Esophagus muscularis mucosa (tissue), 4 donors: ENCODE measurements at regions not wholly inside any gene's neighbourhood (a gene's known extent, or its start where the extent isn't known, plus 50 kb on each side); places are given as distances from the start of the nearest gene placed in this dataset.

Source experiments
- DNase-seq: peaks from one replicate; pipeline ENCODE4 v3.0.0-alpha.2; 2017; ENCODE audit errors: extremely low spot score
- H3K27ac ChIP-seq, 4 donors: fragments of 200-600 bp; sonication (generic); replicated peaks in 1 of 4; 1 replicate in 3 of 4; 2 replicates in 1 of 4; pipeline ENCODE4 v1.5.1; 2016 to 2019; ENCODE audit warnings: mild to moderate bottlenecking in 1 of 4
- H3K27me3 ChIP-seq, 4 donors: fragments of 200-600 bp; sonication (generic); one replicate each; pipeline versions ENCODE4 v1.5.1 to v1.6.0; 2016 to 2019
- H3K36me3 ChIP-seq, 4 donors: fragments of 200-600 bp; sonication (generic); one replicate each; pipeline ENCODE4 v1.5.1; 2016 to 2019
- H3K4me1 ChIP-seq, 4 donors: fragments of 200-600 bp; sonication (generic); one replicate each; pipeline ENCODE4 v1.5.1; 2016 to 2019
- H3K4me3 ChIP-seq, 4 donors: fragments of 200-600 bp; sonication (generic); 1 replicate in 2 of 4; 2 replicates in 2 of 4; pipeline ENCODE4 v1.5.1; 2016 to 2019; ENCODE audit warnings: mild to moderate bottlenecking in 4 of 4, moderate library complexity in 1 of 4
- H3K9me3 ChIP-seq, 4 donors: fragments of 200-600 bp; sonication (generic); 1 replicate in 3 of 4; 2 replicates in 1 of 4; pipeline ENCODE4 v1.5.1; 2016 to 2019
- CTCF ChIP-seq, 3 experiments: fragments of 200-600 bp in 2 of 3; fragments of 450-650 bp in 1 of 3; sonication (generic) in 2 of 3; IDR thresholded peaks; one replicate each; pipeline ENCODE4 v1.5.1; 2017 to 2019; ENCODE audit warnings: antibody characterized with exemption in 3 of 3, mild to moderate bottlenecking in 2 of 3, moderate library complexity in 1 of 3
- EP300 ChIP-seq: sonication (generic); formaldehyde crosslinking; IDR thresholded peaks from one replicate; pipeline ENCODE4 v1.6.1; 2017; ENCODE audit warnings: antibody characterized with exemption
- POLR2A ChIP-seq: fragments of 450-650 bp; IDR thresholded peaks from one replicate; pipeline ENCODE4 v1.6.1; 2017; ENCODE audit warnings: antibody characterized with exemption, moderate library complexity, mild to moderate bottlenecking, low read depth
- POLR2AphosphoS5 ChIP-seq, 2 donors: sonication (generic); formaldehyde crosslinking; IDR thresholded peaks; one replicate each; pipeline ENCODE4 v1.6.1; 2017; ENCODE audit warnings: antibody characterized with exemption in 2 of 2
- WGBS: methylation state at CpG from one replicate; pipeline ENCODE4 v1.1.5; 2018; 5-methylcytosine and 5-hydroxymethylcytosine counted together
- intact Hi-C: fragments of 100-400 bp; cut with DNase I; formaldehyde crosslinking; loops from one replicate; pipeline ENCODE4 v1.15.1; 2023

DNA sequence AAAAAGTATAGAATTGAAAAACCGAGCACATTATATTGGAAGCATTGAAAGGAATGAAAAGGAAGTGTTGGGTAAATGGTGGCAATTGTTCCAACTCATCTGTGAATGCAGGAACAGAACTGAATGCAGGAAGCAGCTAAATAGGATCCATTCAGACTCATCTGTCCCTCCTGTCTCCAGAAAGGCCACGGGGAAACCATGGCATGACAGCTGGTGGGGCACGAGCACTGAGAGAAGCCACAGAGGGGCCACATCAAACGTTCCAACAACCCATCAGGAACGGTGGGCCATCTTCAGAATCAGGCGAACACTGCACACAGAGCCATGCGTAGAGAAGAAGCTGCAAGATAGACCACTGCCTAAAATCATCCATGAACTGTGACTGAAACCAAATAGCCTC, 138.5 kb upstream of the SLC35G4 start:
- no peak for DNase-seq
- Histone ChIP-seq H3K4me3 (no peak overlapping the region), H3K27ac (no peak overlapping the region), H3K4me1 (no peaks in the 10 kb centered on the region), H3K9me3 (peaks cover 0 to 6% (median 0%) of the 10 kb centered on the region in 4 donors), H3K27me3 (no peaks in the 10 kb centered on the region), H3K36me3 (no peaks in the 10 kb centered on the region)
- intact Hi-C loops: no loop called here
- 85% methylated on average over 7 of the region's 7 CpGs for WGBS
- TF ChIP-seq POLR2AphosphoS5 (IDR thresholded peaks at IDR 0.05): no peak
- TF ChIP-seq EP300: no peak
- TF ChIP-seq CTCF (IDR thresholded peaks at IDR 0.05): no peak
- no peak for TF ChIP-seq POLR2A

DNA sequence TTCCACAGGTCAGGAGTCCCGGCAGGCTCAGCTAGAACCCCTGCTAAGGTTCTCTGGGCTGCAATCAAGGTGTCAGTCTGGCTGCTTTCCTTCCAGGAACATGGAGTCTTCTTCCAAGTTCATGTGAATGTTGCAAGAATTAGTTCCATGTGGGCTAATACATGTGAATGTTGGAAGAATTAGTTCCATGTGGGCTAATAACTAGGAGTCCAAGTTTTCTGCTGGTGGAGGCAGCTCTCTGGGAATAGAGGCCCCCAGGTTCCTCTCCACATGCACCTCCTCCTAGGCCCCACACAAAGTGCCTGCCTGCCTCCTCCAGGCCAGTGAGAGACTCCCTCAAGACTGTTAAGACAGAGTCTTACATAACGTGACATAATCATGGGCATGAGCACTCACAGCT, 140.8 kb upstream of the SLC35G4 start:
- H3K4me1 ChIP-seq: no peaks in the 10 kb centered on the region
- WGBS: 77% methylated on average over 2 of the region's 2 CpGs
- DNase-seq: no peak
- no peaks in the 10 kb centered on the region for H3K9me3 ChIP-seq
- intact Hi-C loops: no loop called here
- H3K4me3 ChIP-seq: no peak overlapping the region
- H3K36me3 ChIP-seq: no peaks in the 10 kb centered on the region
- no peaks in the 10 kb centered on the region for H3K27me3 ChIP-seq
- no peak overlapping the region for H3K27ac ChIP-seq
- TF ChIP-seq CTCF (IDR thresholded peaks at IDR 0.05) (no peak), POLR2A (no peak), EP300 (no peak), POLR2AphosphoS5 (IDR thresholded peaks at IDR 0.05) (no peak)

GRCh38 chr18:11468120-11468519, 141.3 kb upstream of the SLC35G4 start:
- Histone ChIP-seq H3K9me3 (no peaks in the 10 kb centered on the region), H3K27me3 (no peaks in the 10 kb centered on the region), H3K4me1 (no peaks in the 10 kb centered on the region), H3K27ac (no peak overlapping the region), H3K36me3 (no peaks in the 10 kb centered on the region), H3K4me3 (no peak overlapping the region)
- intact Hi-C loops: no loop called here
- WGBS: 86% methylated on average over 3 of the region's 3 CpGs
- TF ChIP-seq EP300 (no peak), POLR2AphosphoS5 (IDR thresholded peaks at IDR 0.05) (no peak), POLR2A (no peak), CTCF (IDR thresholded peaks at IDR 0.05) (no peak)
- no peak for DNase-seq

- Histone ChIP-seq H3K27me3 (no peaks in the 10 kb centered on the region), H3K4me1 (no peaks in the 10 kb centered on the region), H3K36me3 (no peaks in the 10 kb centered on the region), H3K9me3 (no peaks in the 10 kb centered on the region), H3K27ac (no peak overlapping the region), H3K4me3 (no peak overlapping the region)
- WGBS: 78% methylated on average over 2 of the region's 2 CpGs
- intact Hi-C loops: no loop called here
- DNase-seq: no peak
- TF ChIP-seq POLR2AphosphoS5 (IDR thresholded peaks at IDR 0.05) (no peak), CTCF (IDR thresholded peaks at IDR 0.05) (no peak), EP300 (no peak), POLR2A (no peak)
Observed at GRCh38 chr18:11467611-11468010, 141.8 kb upstream of the SLC35G4 start.

DNA sequence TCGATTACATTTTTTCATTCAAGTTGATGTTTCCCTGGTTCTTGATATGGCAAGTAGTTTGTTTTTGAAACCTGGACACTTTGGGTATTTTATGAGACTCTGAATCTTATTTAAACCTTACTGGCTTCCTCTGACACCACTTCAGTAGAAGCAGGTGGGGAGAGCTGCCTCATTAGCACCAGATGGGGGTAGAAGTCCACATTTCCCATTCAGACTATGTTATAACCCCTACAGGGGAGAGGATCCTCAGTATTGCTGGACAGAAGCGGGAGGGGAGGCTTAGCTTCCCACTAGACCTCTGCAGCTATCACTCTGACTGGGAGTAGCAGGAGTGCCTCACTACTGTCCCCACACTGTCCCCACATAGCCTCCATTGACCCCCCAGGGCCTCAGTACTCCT, 145.3 kb upstream of the SLC35G4 start:
- no peaks in the 10 kb centered on the region for H3K4me1 ChIP-seq
- intact Hi-C loops: no loop called here
- no peak overlapping the region for H3K27ac ChIP-seq
- no peaks in the 10 kb centered on the region for H3K36me3 ChIP-seq
- no peak overlapping the region for H3K4me3 ChIP-seq
- H3K27me3 ChIP-seq: no peaks in the 10 kb centered on the region
- DNase-seq: no peak
- no peaks in the 10 kb centered on the region for H3K9me3 ChIP-seq
- no peak for TF ChIP-seq POLR2AphosphoS5 (IDR thresholded peaks at IDR 0.05)
- no peak for TF ChIP-seq EP300
- no peak for TF ChIP-seq POLR2A
- TF ChIP-seq CTCF (IDR thresholded peaks at IDR 0.05): no peak
- WGBS: 90% methylated on average over 2 of the region's 2 CpGs
